ENCODE measurements at regions not wholly inside any gene's neighbourhood (a gene's known extent, or its start where the extent isn't known, plus 50 kb on each side); places are given as distances from the start of the nearest gene placed in this dataset.

DNA sequence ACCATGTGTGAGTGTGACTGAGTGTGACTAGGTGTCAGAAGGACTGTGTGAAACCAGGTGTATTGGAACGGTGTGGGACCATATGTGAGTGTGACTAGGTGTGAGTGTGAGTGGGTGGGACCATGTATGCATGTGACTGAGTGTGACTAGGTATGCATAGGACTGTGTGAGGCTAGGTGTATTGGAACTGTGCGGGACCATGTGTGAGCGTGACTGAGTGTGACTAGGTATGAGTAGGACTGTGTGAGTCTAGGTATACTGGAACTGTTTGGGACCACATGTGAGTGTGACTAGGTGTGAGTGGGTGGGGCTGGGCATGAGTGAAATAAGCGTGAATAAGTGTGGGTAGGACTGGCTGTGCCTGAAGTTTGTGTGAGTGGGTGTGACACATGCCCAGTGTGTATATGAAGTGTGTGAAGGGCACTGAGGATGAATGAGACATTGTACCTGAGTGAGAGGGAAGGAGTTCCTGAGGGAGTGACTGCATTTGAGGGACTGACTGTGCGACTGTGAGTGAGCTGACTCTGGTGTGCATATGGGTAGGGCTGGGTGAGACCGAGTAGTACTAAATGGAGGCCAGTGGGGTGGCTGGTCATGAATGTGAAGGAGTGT, 247.0 kb upstream of the CCDC54 start:
- TF ChIP-seq, protein P1, sequence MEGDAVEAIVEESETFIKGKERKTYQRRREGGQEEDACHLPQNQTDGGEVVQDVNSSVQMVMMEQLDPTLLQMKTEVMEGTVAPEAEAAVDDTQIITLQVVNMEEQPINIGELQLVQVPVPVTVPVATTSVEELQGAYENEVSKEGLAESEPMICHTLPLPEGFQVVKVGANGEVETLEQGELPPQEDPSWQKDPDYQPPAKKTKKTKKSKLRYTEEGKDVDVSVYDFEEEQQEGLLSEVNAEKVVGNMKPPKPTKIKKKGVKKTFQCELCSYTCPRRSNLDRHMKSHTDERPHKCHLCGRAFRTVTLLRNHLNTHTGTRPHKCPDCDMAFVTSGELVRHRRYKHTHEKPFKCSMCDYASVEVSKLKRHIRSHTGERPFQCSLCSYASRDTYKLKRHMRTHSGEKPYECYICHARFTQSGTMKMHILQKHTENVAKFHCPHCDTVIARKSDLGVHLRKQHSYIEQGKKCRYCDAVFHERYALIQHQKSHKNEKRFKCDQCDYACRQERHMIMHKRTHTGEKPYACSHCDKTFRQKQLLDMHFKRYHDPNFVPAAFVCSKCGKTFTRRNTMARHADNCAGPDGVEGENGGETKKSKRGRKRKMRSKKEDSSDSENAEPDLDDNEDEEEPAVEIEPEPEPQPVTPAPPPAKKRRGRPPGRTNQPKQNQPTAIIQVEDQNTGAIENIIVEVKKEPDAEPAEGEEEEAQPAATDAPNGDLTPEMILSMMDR (conservative IDR thresholded peaks at IDR 0.05; ENCODE audit: low read length): no peak
- TF ChIP-seq EZH2phosphoT487 (IDR thresholded peaks at IDR 0.05; ENCODE audit: borderline replicate concordance): no peak
